HG03103 (cell line): ENCODE measurements at regions not wholly inside any gene's neighbourhood (a gene's known extent, or its start where the extent isn't known, plus 50 kb on each side); places are given as distances from the start of the nearest gene placed in this dataset.
A peak's percentile ranks its signal among the peaks of the same experiment; 100 is the strongest.

Experiments
- ATAC-seq: cut with Tn5 transposase; IDR thresholded peaks from one replicate; pipeline ENCODE4 v1.9.1; 2021; ENCODE audit warnings: low read depth; ENCODE audit not compliant: unreplicated experiment

DNA sequence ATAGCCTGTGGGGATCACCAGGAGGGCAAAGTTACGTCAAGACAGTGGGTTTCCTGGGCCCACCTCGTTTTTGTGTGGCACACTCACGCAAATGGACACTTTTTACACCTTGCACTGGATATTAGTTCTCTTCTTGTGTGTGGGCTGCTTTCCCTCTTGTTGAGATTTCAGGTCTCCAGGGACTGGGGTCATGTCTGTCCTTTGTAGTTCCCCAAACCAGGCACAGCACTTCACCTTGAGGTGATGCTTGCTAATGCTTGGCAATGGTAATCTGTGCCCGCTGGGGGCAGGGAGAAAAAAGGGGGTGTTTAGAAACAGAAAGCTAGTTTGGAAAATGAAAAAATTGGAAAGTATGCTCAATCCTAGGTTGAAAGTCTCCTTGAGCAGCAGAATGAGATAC, 195.3 kb downstream of the PTEN start:
- ATAC-seq, result no peak

DNA sequence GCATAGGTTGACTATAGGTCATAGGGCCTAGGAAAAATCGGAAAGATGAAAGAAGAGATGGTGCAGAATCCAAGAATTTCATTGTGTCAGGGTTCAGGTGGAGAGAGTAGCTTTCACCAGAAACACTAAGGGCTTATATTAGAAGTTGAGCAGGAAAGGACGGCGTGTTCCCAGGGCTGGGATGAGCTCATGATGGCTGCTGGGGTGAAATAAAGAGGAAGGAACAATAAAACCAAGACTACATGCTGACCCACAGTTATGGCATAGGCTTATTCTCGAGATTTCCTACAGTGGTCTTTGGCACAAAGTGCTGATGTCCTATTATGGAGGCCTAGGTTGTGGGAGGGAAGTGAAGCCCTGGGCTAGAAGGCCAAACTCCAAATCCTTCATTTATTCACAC, 195.8 kb downstream of the PTEN start:
- ATAC-seq, result no peak

DNA sequence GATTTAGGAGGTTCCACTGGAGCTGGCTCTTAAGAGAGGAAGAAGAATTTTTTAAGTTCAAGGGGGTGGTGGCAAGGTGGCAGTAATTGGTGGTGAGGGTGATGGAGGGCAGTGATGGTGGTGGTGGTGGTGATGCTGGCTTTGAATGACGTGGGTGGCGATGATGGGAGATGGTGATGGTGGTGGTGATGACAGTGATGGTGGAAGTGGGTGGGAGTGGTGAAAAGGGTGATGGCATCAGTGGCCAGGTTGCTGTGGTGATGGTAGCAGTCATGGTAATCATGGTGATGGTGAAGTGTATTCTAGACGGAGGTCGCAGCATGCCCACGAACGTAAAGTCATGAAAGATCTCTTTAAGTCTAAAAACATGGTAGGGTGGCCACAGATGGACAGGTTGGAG, 197.3 kb downstream of the PTEN start:
- ATAC-seq, result no peak

DNA sequence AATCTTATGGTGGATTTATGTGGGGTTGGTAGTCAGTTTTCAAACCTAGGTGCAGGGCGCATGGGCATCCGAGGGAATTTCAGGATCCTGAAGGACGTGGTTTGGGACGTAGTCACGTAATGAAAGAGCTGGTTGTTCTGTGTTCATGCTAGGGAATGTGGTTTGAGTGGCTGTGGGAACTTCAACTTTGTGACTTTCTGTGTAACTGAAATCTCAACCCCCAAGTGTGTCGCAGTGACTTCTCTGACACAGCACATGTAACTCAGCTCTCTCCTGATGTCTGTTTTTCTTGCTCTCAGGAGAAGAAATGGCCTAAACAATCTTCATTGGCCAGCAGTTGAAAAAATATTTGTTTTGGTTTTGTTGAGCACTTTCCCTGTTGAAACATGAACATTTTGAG, 199.0 kb downstream of the PTEN start:
- no peak for ATAC-seq

DNA sequence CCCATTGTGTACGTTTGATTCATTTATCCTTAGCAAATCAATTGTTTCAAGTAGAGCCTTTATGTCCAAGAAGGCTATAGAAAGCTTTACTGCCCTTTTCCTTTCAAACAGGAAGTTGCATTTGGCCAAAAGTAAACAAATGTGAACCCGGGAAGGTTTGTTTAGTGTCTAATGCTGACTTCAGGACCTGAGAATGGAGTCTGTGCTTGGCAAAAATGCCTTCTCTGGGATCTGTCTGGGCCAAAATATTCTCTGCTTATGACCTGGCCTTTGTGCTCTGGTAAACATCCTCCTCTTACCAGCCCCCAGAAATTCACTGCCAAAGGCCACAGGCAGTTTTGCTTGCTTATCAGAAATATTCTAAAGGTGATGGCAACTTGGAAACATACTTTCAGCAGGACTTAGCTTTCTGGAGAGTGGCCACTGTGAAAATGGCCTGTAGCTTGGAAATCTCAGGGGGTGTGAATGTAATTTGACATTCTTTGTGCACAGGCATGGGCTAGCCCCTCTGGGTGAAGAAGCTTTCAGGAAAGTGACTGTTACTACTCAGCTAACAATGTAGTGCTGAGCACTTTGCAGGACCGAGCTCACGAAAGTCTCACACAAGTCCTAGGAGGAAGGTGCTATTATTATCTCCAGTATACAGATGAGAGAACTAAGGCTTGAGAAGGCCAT, 199.5 kb downstream of the PTEN start:
- no peak for ATAC-seq

DNA sequence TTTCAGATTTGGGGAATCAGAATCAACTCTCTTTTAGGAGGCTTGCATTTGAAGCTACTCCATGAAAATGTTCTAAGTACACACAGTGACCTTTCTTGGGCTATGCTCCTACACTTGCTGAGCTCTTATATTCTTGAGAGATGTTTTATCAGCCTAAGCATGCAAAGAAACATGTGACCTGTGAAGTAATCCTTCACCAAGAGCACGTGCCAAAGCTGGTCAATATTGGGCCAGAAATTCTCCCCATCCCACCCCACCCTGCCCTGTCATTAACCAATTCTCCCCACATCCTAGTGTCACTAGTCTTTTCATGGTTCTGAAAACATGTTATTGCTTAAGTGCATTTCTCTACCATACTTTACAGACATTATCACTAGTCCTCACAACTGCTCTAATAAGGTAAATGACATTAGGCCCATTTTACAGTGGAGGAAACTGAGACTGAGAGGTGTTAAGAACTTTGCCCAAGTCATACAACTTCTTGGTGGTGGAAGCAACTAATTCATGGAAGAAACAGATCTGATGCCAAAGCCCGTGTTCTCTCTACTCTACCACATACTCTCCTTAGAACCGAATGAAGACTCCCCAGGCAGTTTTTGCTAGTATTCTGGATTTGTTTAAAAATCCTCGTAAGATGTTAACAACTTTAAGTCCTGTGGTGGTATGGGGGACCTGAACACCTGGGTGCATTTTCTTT, 200.6 kb downstream of the PTEN start:
- ATAC-seq, result no peak

DNA sequence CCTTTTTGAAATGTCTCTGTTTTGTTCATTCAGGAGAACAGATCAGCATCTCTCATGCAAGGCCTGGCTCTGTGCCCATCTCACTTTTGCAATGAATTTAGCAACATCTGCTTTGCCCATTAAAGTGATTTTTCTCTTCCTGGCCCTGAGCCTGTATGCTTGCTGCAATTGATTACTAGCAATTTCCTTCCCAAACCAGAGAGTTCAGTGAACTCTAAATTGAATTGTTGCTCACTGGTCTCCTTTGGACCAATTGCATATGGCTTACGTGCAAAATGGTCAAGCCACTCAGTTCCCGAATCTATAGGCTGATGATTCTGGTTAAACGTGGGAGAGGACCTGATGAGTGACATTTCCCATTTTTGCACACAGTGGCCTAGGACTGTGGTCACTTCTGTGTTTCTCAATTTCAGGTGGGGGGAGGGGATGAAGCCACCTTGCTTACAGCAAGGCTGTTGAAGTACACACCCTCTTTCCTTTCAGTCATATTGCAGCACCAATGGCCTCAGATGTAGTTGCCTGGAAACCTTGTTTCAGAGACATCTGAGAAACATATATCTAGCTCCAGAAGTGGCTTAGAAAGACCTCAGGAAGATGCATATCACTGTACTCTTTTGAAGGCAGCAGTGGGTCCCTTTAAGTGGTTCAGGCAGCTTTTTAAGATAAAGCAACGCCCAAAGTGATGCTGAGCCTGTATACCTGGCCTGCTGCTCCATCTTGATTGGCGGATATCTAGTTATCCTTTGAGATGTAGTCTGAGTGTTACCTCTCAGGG, 201.4 kb downstream of the PTEN start:
- peak; percentile 46 for ATAC-seq

DNA sequence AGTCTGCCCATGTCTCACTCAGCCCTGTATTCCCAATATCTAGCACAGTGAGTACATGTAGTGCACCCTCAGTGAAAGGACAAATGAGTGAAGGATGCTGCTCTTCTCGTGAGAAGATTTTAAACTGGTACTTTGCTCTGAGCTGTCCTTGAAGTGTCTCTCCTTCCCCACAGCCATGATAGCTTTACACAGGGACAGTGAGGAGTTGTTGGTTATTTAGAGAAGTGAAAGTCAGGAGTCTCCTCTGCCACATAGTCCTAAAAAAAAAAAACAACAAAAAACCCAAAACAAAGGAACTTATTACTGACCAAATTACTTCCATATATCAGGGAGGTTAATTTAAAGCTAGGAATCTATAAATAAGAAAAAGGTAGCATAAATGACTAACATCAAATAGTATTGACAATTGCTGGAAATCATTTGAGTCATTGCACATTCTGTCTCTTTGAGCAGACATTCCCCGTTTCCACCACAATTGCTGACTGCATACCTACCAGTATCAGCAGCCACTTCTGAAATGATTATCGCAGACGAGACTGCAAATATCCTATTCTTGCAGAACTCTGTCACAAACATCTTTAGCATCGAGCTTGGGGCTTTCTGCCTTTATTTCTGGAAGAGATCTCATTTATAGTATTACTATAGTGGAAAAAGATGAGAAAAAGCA, 202.1 kb downstream of the PTEN start:
- no peak for ATAC-seq

DNA sequence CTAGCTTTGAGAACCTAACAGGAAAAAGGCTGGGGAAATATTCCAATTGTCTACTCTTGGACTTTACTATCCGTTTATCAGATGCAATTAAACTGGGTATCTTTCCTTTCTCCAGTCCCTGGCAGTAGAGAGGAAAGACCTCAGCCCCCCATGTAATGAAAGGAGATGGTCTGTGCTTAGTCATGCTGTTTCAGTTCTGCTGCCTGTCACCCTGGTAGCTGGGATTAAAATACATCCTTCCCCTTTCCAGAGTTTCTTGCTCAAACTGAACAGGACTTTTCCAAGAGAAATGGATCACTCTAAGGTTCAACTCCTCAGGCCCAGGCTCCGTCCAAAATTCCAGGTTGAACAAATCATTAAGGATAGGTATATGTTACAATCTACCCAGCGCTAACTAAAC, 202.9 kb downstream of the PTEN start:
- ATAC-seq, result no peak

DNA sequence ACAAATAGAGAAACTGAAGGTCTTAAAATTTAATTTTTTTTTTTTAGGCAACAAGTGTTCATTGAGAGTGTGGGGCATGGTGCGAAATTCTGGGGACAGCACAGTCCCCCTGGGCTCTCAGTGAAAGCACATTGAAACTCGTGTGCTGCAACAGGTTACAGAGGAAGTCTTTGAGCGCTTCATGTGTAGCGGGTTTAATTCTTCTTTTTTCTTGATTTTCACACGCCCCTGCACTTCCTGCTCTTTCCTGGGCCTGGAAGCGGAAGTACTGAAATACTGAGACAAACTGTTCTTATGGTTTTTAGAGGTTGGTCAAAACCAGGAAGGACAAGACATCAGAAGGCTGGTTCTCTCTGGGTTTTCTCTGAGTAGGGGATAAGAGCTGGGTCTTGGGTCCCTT, 203.5 kb downstream of the PTEN start:
- no peak for ATAC-seq

DNA sequence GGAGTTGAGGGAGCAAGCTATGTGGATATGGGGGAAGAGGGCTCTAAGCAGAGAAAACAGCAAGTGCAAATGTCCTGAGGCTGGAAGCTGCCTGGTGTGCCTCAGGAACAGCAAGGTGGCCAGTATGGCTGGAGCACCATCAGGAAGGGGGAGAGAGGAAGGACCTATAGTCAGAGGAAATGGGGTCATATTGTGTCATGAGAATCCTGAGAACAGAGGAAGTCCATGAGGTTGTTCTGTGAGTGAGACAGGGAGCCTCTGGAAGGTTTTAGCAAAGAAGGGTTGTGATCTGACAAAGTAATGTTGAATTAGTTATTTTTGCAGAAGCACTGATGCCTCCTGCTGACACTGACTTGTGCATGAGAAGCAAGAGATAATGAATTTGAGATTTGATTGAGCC, 204.3 kb downstream of the PTEN start:
- ATAC-seq, result no peak

DNA sequence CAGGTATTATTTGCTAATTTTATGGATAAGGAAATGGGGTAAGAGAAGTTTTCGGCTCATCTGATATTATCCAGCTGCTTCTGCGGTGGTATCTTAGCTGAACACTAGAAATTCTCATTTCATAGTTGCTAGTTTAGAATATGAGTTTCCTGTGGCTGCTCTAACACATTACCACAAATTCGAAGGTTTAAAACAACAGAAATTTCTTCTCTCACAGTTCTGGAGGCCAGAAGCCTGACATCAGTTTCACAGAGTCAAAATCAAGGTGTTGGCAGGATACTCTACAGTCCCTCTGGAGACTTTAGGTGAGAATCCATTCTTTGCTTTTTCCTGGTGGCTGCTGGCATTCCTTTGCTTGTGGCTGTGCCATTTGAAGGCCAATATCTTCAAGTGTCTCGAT, 205.9 kb downstream of the PTEN start:
- no peak for ATAC-seq

DNA sequence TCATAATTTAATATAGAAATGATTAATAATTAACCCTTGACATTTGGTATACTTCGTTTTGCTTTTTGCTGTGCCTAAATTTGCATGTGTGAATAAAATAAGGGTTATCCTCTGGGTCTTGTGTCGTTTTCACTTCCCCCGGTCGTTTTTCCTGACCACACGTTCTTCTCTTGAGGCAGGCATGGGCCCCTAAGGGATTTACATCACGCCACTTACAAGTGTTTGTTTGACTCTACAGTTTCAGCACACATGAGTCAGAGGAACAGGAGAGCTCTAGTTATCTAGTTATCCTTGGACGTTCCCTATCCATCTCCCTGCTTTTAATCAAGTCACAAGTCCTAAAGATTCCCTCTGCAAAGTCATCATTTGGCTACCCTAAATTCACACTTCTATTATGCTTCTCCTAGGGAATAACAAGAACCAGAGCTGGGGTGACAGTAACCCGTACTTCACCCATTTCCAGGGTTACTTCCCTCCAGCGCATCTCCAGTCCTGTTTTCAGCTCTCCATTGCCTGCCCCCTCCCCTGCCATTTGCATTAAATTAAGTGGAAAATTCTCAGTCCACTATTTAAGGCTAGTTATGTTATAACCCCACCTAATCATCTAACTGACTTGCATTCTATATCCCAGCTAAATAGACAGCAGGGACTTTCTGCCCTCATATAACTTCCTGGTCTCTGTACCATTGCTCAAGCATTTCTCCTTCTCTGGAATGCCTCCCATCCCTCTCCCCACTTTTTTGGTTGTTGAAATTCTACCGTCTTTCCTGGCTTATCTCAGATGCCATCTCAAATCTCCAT, 206.9 kb downstream of the PTEN start:
- ATAC-seq, result peak; percentile 60

DNA sequence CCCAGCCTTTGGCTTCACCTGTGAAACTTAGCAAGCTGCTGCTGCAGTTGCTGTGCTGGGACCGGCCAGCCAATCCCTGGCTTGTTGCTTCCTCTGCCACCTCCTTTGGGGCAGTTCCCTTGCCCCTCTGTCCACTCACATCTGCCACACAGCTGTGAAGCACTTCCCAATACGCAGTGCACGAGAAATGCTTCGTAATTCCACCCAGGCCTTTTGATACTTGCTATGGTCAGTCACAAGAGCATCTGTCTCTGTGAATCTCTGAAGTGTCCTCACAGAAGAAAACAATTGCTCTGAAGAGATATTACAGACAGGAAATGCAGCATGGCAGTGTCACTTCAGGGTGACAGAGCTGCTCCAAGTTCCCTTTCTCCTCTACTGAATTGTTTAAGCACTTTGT, 208.5 kb downstream of the PTEN start:
- ATAC-seq, result no peak

DNA sequence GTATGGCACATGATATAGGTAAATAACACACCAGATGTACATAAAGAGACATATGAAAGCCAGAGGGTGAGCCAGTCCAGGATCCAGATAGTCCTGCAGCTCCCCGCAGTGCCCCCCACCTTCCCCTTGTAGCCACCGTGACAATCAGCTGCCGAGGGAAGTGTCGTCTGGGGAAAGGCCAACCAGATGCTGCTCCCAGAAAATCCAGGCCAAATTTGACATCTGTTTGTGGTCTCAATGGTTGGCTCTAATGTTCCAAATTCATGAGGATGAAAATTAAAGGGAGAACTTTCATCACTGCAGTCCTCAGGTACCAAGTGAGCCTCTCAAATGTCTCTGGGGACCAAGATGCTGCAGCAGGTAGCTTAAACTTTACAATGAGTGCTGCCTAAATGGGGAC, 210.3 kb downstream of the PTEN start:
- ATAC-seq, result no peak

DNA sequence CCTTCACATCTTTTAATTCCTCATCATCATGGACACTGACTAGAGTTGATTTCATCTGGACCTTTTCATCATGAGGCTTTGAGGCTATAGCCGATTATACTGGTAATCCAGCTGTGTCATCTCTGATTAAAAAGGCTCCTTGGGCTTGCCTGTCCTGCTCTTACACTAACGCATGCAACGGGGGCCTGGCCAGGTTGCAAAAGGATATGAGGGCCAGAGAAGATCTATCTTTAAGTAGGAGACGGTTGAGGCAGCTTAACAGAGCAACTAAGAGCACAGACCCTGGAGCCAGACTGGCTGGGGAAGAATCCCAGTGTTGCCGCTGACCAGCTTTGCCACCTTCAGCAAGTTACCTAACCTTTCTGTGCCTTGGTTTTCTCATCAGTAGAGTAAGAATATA, 211.5 kb downstream of the PTEN start:
- ATAC-seq, result no peak

DNA sequence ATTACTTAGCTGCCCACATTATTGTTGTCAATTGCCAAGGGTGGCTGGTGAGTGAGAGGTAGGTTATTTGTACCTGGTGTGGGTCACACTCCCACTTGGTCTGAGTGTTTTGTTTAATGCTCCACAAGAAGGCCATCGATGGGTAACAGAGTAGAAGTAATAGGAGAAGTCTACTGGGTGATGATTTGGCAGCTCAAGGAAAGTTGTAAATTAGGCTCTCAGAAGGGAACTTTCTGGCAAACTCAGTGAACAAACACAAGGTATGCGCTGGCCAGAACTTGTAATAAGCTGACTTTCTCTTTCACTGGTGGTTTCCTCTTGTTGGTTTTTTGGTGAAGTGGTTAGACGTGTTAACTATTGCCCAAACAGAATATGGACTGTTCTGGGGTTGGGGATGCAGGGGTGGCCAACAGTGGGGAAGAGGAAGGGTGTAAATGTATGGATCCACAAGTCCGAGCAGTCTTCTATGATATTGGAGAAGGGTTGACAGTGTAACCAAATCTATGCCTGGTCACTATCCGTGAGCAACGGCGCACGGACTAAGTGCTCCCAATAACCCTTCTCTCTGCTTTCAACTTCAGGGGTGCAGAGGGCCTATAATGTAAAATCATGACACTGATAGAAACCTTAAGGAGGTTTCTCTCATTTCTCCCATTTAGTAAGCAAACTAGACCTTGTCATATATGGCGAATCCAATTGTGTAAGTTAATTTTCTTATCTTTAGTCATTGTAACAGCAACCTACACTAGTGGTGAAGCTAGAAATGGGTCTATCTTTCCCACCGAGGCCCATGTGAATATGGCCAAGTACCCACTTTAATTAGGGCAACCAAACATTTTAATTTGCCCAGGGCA, 212.8 kb downstream of the PTEN start:
- ATAC-seq, result no peak

DNA sequence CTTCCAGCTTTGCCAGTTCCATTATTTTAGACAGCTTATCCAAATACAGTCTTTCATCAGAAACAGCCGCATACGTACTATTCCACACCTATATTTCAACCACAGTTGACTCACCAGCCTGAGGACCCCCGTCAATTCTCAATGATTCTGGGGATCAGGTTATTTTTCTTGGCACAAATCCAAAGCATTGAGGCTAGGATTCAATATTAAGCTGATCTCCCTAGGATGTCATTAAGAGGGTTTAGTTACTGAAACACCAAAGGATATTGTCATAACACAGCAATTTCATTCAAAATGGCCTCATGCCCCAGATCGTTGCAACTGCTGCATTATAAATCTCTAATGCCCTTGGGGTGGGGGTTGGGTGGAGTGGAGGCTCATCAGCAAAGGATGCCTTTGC, 214.6 kb downstream of the PTEN start:
- no peak for ATAC-seq

DNA sequence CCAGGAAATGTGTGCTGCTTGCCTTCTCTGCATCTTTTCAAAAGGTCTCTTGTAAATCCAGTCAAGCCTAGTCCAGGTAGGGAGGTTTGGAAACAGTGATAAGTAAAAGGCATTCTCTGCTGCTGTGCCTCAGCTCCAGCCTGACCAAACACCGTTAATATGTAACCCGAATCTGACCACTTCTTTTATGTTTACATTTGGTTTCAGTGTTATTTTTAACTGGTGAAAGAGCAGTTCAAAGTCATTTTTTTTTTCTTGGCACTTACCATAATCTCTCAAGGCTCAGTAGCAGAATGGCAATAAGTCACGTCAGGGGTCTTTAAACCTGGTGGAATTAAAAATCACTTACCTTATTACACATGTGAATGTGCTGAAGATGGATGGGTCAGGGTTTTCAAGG, 216.8 kb downstream of the PTEN start:
- no peak for ATAC-seq
